DND-41 (cell line): ENCODE measurements at regions not wholly inside any gene's neighbourhood (a gene's known extent, or its start where the extent isn't known, plus 50 kb on each side); places are given as distances from the start of the nearest gene placed in this dataset.
A peak's percentile ranks its signal among the peaks of the same experiment; 100 is the strongest.

ENCODE experiments used
- ATAC-seq: fragments of 200-7000 bp; cut with Tn5 transposase; 3 replicates; pipeline ENCODE4 v1.9.1; 2021; ENCODE audit warnings: low read depth; ENCODE audit not compliant: insufficient read depth
- DNase-seq: peaks from one replicate; pipeline ENCODE4 v3.0.0-alpha.2; 2020
- H2AFZ ChIP-seq: 2 replicates; pipeline ENCODE4 v1.6.0; 2012; ENCODE audit warnings: low read depth, low read length
- H3K27ac ChIP-seq: 2 replicates; pipeline ENCODE4 v1.5.1; 2012; ENCODE audit warnings: low read length, inconsistent platforms
- H3K27me3 ChIP-seq: fragments of 200-600 bp; sonication (generic); 2 replicates; pipeline ENCODE4 v1.6.0; 2012; ENCODE audit warnings: low read length, mild to moderate bottlenecking, inconsistent platforms; ENCODE audit not compliant: insufficient read depth, poor library complexity
- H3K36me3 ChIP-seq: 2 replicates; pipeline ENCODE4 v1.5.1; 2012; ENCODE audit warnings: low read length, inconsistent platforms; ENCODE audit not compliant: insufficient read depth
- H3K4me1 ChIP-seq: 2 replicates; pipeline ENCODE4 v1.5.1; 2012; ENCODE audit warnings: mild to moderate bottlenecking, low read length; ENCODE audit not compliant: insufficient read depth
- H3K4me2 ChIP-seq: 2 replicates; pipeline ENCODE4 v1.6.0; 2012; ENCODE audit warnings: mild to moderate bottlenecking, moderate library complexity, low read length, inconsistent platforms; ENCODE audit not compliant: insufficient read depth
- H3K4me3 ChIP-seq, 2 experiments: fragments of 200-600 bp in 1 of 2; shearing (Covaris generic) in 1 of 2; 2 replicates each; pipeline ENCODE4 v1.5.1; 2012 to 2016; ENCODE audit warnings: inconsistent platforms in 2 of 2, low read length in 2 of 2, mild to moderate bottlenecking in 2 of 2, low read depth in 1 of 2, moderate library complexity in 1 of 2
- H3K79me2 ChIP-seq: 2 replicates; pipeline ENCODE4 v1.6.0; 2012; ENCODE audit warnings: low read length, inconsistent platforms; ENCODE audit not compliant: insufficient read depth
- H3K9ac ChIP-seq: 2 replicates; pipeline ENCODE4 v1.6.0; 2012; ENCODE audit warnings: low read depth, mild to moderate bottlenecking, inconsistent platforms, low read length, moderate library complexity
- H3K9me3 ChIP-seq: 2 replicates; pipeline ENCODE4 v1.5.1; 2012; ENCODE audit warnings: low read length, moderate library complexity, mild to moderate bottlenecking, inconsistent platforms; ENCODE audit not compliant: insufficient read depth, severe bottlenecking
- H4K20me1 ChIP-seq: 2 replicates; pipeline ENCODE4 v1.6.0; 2012; ENCODE audit warnings: low read length; ENCODE audit not compliant: insufficient read depth
- CTCF ChIP-seq: IDR thresholded peaks from 2 replicates; pipeline ENCODE4 v1.5.1; 2012; ENCODE audit warnings: borderline replicate concordance, low read length, moderate library complexity, mild to moderate bottlenecking; ENCODE audit not compliant: poor library complexity, severe bottlenecking; ENCODE audit errors: extremely low read depth
- EZH2 ChIP-seq: IDR thresholded peaks from 3 replicates; pipeline ENCODE4 v1.6.1; 2012; ENCODE audit warnings: borderline replicate concordance, low read depth, mild to moderate bottlenecking, moderate library complexity, low read length, inconsistent platforms; ENCODE audit not compliant: severe bottlenecking

GRCh38 chr7:142608630-142609428 is 140.4 kb upstream of the PRSS1 start:
- H3K9me3 ChIP-seq = no peaks in the 10 kb centered on the region
- H3K27me3 ChIP-seq = no peaks in the 10 kb centered on the region
- DNase-seq = no peak
- no peak overlapping the region for H2AFZ ChIP-seq
- peak overlapping the region; percentile 99 for H3K9ac ChIP-seq
- H3K79me2 ChIP-seq = peaks cover 90% of the 10 kb centered on the region
- peaks cover 97% of the 10 kb centered on the region for H3K4me1 ChIP-seq
- peak overlapping the region; percentile 52 for H3K4me2 ChIP-seq
- H4K20me1 ChIP-seq = no peaks in the 10 kb centered on the region
- no peak for TF ChIP-seq CTCF
- no peak for TF ChIP-seq EZH2
- no peak for ATAC-seq
- H3K36me3 ChIP-seq = no peaks in the 10 kb centered on the region
- H3K4me3 ChIP-seq = peak overlapping the region in 1 of 2 experiments; percentile 18; a peak in 1 of 4 replicates
- peak overlapping the region; percentile 100 for H3K27ac ChIP-seq

- Histone ChIP-seq H3K27ac (peak overlapping the region; percentile 100), H3K36me3 (no peaks in the 10 kb centered on the region), H3K4me2 (no peak overlapping the region), H3K79me2 (peaks cover 75% of the 10 kb centered on the region), H3K4me3 (no peak overlapping the region), H4K20me1 (no peaks in the 10 kb centered on the region), H3K4me1 (peaks cover 92% of the 10 kb centered on the region), H3K27me3 (no peaks in the 10 kb centered on the region), H3K9me3 (no peaks in the 10 kb centered on the region), H3K9ac (peak overlapping the region; percentile 99), H2AFZ (no peak overlapping the region)
- no peak for ATAC-seq
- DNase-seq = no peak
- TF ChIP-seq EZH2 = no peak
- TF ChIP-seq CTCF = no peak
Measured at GRCh38 chr7:142607351-142607750, 141.9 kb upstream of the PRSS1 start.

GRCh38 chr7:142606081-142606480 is 143.2 kb upstream of the PRSS1 start:
- no peak overlapping the region for H3K4me2 ChIP-seq
- TF ChIP-seq EZH2 (no peak), CTCF (no peak)
- no peaks in the 10 kb centered on the region for H3K27me3 ChIP-seq
- H3K9me3 ChIP-seq = no peaks in the 10 kb centered on the region
- ATAC-seq (no peak), DNase-seq (no peak)
- H3K36me3 ChIP-seq = no peaks in the 10 kb centered on the region
- peaks cover 91% of the 10 kb centered on the region for H3K4me1 ChIP-seq
- H3K4me3 ChIP-seq = no peak overlapping the region
- no peaks in the 10 kb centered on the region for H4K20me1 ChIP-seq
- H2AFZ ChIP-seq = no peak overlapping the region
- H3K27ac ChIP-seq = peak overlapping the region; percentile 92
- peaks cover 66% of the 10 kb centered on the region for H3K79me2 ChIP-seq
- H3K9ac ChIP-seq = no peak overlapping the region
